Lung (tissue), 11 donors: ENCODE measurements at regions not wholly inside any gene's neighbourhood (a gene's known extent, or its start where the extent isn't known, plus 50 kb on each side); places are given as distances from the start of the nearest gene placed in this dataset.
"Not testable (repeated sequence)": the region's sequence is repeated elsewhere in the genome, so short reads cannot be mapped to it uniquely, and the experiment has no call there.

Experiments
- ATAC-seq: fragments of 200-7000 bp; cut with Tn5 transposase; one replicate; pipeline ENCODE4 v1.9.1; 2020; ENCODE audit warnings: moderate number of reproducible peaks; ENCODE audit not compliant: insufficient read depth, low FRiP score
- DNase-seq, 3 donors: peaks; one replicate each; pipeline ENCODE4 v3.0.0-alpha.2; 2013 to 2017
- H3K27ac ChIP-seq, 2 donors: one replicate each; pipeline ENCODE4 v1.5.1; 2013; ENCODE audit warnings: mild to moderate bottlenecking in 2 of 2, moderate library complexity in 2 of 2, control low read depth in 1 of 2, inconsistent platforms in 1 of 2, low read depth in 1 of 2, low read length in 1 of 2
- H3K27me3 ChIP-seq, 3 donors: one replicate each; pipeline ENCODE4 v1.5.1; 2013; ENCODE audit warnings: low read length in 2 of 3; ENCODE audit not compliant: control insufficient read depth in 3 of 3, insufficient read depth in 3 of 3
- H3K36me3 ChIP-seq, 4 donors: one replicate each; pipeline ENCODE4 v1.5.1; 2013; ENCODE audit warnings: low read length in 4 of 4, mild to moderate bottlenecking in 1 of 4, moderate library complexity in 1 of 4; ENCODE audit not compliant: control insufficient read depth in 4 of 4, insufficient read depth in 4 of 4
- H3K4me1 ChIP-seq, 5 donors: one replicate each; pipeline ENCODE4 v1.5.1; 2013; ENCODE audit warnings: low read length in 5 of 5, mild to moderate bottlenecking in 2 of 5, moderate library complexity in 1 of 5; ENCODE audit not compliant: control insufficient read depth in 5 of 5, insufficient read depth in 5 of 5
- H3K4me3 ChIP-seq: one replicate; pipeline ENCODE4 v1.5.1; 2013; ENCODE audit warnings: mild to moderate bottlenecking, control low read depth, moderate library complexity
- H3K9ac ChIP-seq, 2 donors: one replicate each; pipeline ENCODE4 v1.5.1; 2013; ENCODE audit warnings: low read length in 2 of 2, control low read depth in 1 of 2; ENCODE audit not compliant: insufficient read depth in 1 of 2
- H3K9me3 ChIP-seq, 4 donors: one replicate each; pipeline ENCODE4 v1.5.1; 2013; ENCODE audit warnings: low read length in 3 of 4, mild to moderate bottlenecking in 1 of 4, moderate library complexity in 1 of 4; ENCODE audit not compliant: control insufficient read depth in 4 of 4, insufficient read depth in 3 of 4
- CTCF ChIP-seq: IDR thresholded peaks from 2 replicates; pipeline ENCODE4 v1.5.1; 2012; ENCODE audit warnings: mild to moderate bottlenecking; ENCODE audit errors: control extremely low read depth, extremely low read depth
- WGBS, 2 donors: extraction: QIAGEN DNeasy Blood & Tissue Kit; methylation state at CpG; one replicate each; pipeline ENCODE4 v1.1.7; 2013; 5-methylcytosine and 5-hydroxymethylcytosine counted together
- donor health status: control.
- donor health status: control.
- donor health status: Bipolar disorder and iron deficiency.
- donor health status: healthy.
- donor health status: DM: yes; HTN: yes; CAD: no.

GRCh38 chr15:22257047-22258008 lies 177.0 kb downstream of the OR4M2 start:
- WGBS, 2 donors: 52 to 74% methylated on average over 109 of the region's 109 CpGs
- no peaks in the 10 kb centered on the region for H3K36me3 ChIP-seq
- H3K27me3 ChIP-seq: no peaks in the 10 kb centered on the region
- H3K4me3 ChIP-seq: no peak overlapping the region
- no peak overlapping the region for H3K9ac ChIP-seq
- peaks cover 0 to 18% (median 4%) of the 10 kb centered on the region in 4 donors for H3K9me3 ChIP-seq
- peaks cover 0 to 3% (median 0%) of the 10 kb centered on the region in 5 donors for H3K4me1 ChIP-seq
- H3K27ac ChIP-seq: no peak overlapping the region
- ATAC-seq (no peak), DNase-seq (no peak)
- TF ChIP-seq CTCF: no peak

GRCh38 chr15:22258009-22258397 lies 177.7 kb downstream of the OR4M2 start:
- DNase-seq (no peak), ATAC-seq (no peak)
- WGBS, 2 donors: 51 to 71% methylated on average over 75 of the region's 75 CpGs
- TF ChIP-seq CTCF: no peak
- Histone ChIP-seq H3K4me1 (peaks cover 0 to 3% (median 0%) of the 10 kb centered on the region in 5 donors), H3K9ac (no peak overlapping the region), H3K27ac (no peak overlapping the region), H3K4me3 (no peak overlapping the region), H3K27me3 (no peaks in the 10 kb centered on the region), H3K36me3 (no peaks in the 10 kb centered on the region), H3K9me3 (peaks cover 0 to 19% (median 4%) of the 10 kb centered on the region in 4 donors)

- H3K9ac ChIP-seq: no peak overlapping the region
- H3K9me3 ChIP-seq: peaks cover 0 to 17% (median 4%) of the 10 kb centered on the region in 4 donors
- 69 to 80% methylated on average over 59 of the region's 59 CpGs for WGBS, 2 donors
- no peak overlapping the region for H3K4me3 ChIP-seq
- DNase-seq (no peak), ATAC-seq (no peak)
- H3K27ac ChIP-seq: no peak overlapping the region
- no peaks in the 10 kb centered on the region for H3K36me3 ChIP-seq
- no peaks in the 10 kb centered on the region for H3K4me1 ChIP-seq
- H3K27me3 ChIP-seq: no peaks in the 10 kb centered on the region
- no peak for TF ChIP-seq CTCF
These were observed 178.2 kb downstream of the OR4M2 start for GRCh38 chr15:22258398-22259150.

- not testable (repeated sequence) for ATAC-seq, DNase-seq, H3K27ac ChIP-seq, H3K4me1 ChIP-seq, H3K4me3 ChIP-seq, H3K36me3 ChIP-seq, H3K27me3 ChIP-seq, H3K9ac ChIP-seq
- H3K9me3 ChIP-seq: peaks cover 0 to 18% (median 5%) of the 10 kb centered on the region in 4 donors
- 79 to 85% methylated on average over 37 of the region's 37 CpGs for WGBS, 2 donors
These were observed 178.9 kb downstream of the OR4M2 start for GRCh38 chr15:22259151-22259750.
